NCI-H2081 treated with DMSO at 0.1 percent for 48 hours (cell line): ENCODE measurements at regions not wholly inside any gene's neighbourhood (a gene's known extent, or its start where the extent isn't known, plus 50 kb on each side); places are given as distances from the start of the nearest gene placed in this dataset.
"Not testable (repeated sequence)": the region's sequence is repeated elsewhere in the genome, so short reads cannot be mapped to it uniquely, and the experiment has no call there.

Source experiments
- DNase-seq: peaks from one replicate; lab custom pipeline; 2025; lab: John Stamatoyannopoulos, UW

- DNase-seq = no peak
Measured at GRCh38 chr16:31702796-31703195, 170.8 kb upstream of the ZNF267 start.

- no peak for DNase-seq
Measured at GRCh38 chr16:31703526-31704128, 170.0 kb upstream of the ZNF267 start.

GRCh38 chr16:31704138-31704537, 169.5 kb upstream of the ZNF267 start:
- DNase-seq = no peak

GRCh38 chr16:31705371-31705770, 168.2 kb upstream of the ZNF267 start:
- no peak for DNase-seq

- DNase-seq = no peak
Measured at GRCh38 chr16:31706318-31706717, 167.3 kb upstream of the ZNF267 start.

- no peak for DNase-seq
Measured at GRCh38 chr16:31706925-31707324, 166.7 kb upstream of the ZNF267 start.

GRCh38 chr16:31707743-31708335, 165.8 kb upstream of the ZNF267 start:
- DNase-seq = no peak

- DNase-seq = no peak
Measured at GRCh38 chr16:31708348-31708747, 165.3 kb upstream of the ZNF267 start.

GRCh38 chr16:31709181-31709580, 164.4 kb upstream of the ZNF267 start:
- DNase-seq = no peak

- DNase-seq = no peak
Measured at GRCh38 chr16:31710134-31710533, 163.5 kb upstream of the ZNF267 start.

- no peak for DNase-seq
Measured at GRCh38 chr16:31710880-31711279, 162.7 kb upstream of the ZNF267 start.

GRCh38 chr16:31711344-31711845, 162.2 kb upstream of the ZNF267 start:
- no peak for DNase-seq

GRCh38 chr16:31712064-31712540, 161.5 kb upstream of the ZNF267 start:
- DNase-seq = no peak

- DNase-seq = peak; percentile 49
Measured at GRCh38 chr16:31713071-31713944, 160.3 kb upstream of the ZNF267 start.

GRCh38 chr16:31713945-31714902, 159.4 kb upstream of the ZNF267 start:
- DNase-seq = no peak

GRCh38 chr16:31714903-31715504, 158.6 kb upstream of the ZNF267 start:
- no peak for DNase-seq

- no peak for DNase-seq
Measured at GRCh38 chr16:31715915-31716314, 157.7 kb upstream of the ZNF267 start.

GRCh38 chr16:31718998-31719397, 154.6 kb upstream of the ZNF267 start:
- DNase-seq = no peak

- no peak for DNase-seq
Measured at GRCh38 chr16:31727553-31727952, 146.1 kb upstream of the ZNF267 start.

- DNase-seq = no peak
Measured at GRCh38 chr16:31734265-31734664, 139.3 kb upstream of the ZNF267 start.

- not testable (repeated sequence) for DNase-seq
Measured at GRCh38 chr16:31745098-31745497, 128.5 kb upstream of the ZNF267 start.
